Sigmoid colon (tissue), 4 donors: ENCODE measurements at regions not wholly inside any gene's neighbourhood (a gene's known extent, or its start where the extent isn't known, plus 50 kb on each side); places are given as distances from the start of the nearest gene placed in this dataset.

ENCODE experiments used
- CTCF ChIP-seq, 4 experiments: fragments of 450-650 bp in 3 of 4; fragments of 200-600 bp in 1 of 4; IDR thresholded peaks; one replicate each; pipeline ENCODE4 v1.5.1; 2016 to 2019; ENCODE audit warnings: antibody characterized with exemption in 4 of 4, mild to moderate bottlenecking in 3 of 4, moderate library complexity in 2 of 4
- EP300 ChIP-seq, 4 donors: sonication (generic); formaldehyde crosslinking; IDR thresholded peaks; one replicate each; pipeline ENCODE4 v1.6.1; 2017; ENCODE audit warnings: antibody characterized with exemption in 4 of 4
- POLR2A ChIP-seq, 2 donors: fragments of 450-650 bp; IDR thresholded peaks; one replicate each; pipeline ENCODE4 v1.6.1; 2016; ENCODE audit warnings: antibody characterized with exemption in 2 of 2, mild to moderate bottlenecking in 2 of 2, moderate library complexity in 2 of 2

DNA sequence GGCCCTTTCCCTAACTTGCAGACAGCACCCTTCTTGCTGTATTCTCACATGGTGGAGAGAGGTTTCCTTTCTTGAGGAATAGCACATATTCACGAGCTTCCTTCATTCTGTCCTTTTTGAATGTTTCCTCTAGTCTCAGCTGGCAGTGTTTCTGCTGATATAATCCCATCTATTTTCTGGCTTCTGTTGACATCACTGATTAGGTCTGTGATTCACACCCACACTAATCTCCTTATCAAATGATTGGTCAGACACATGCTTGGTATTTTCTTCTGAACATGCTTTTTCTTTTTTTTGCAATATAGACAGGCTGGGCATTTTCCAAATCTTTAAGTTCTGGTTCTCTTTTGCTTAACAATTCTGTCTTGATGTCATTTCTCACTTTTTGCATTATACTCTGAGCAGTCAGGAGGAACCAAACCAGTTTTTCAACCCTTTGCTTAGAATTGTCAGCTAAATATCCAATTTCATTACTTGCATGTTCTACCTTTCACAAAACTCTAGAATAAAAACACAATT lies 65.4 kb downstream of the OXSM start:
- no peak for TF ChIP-seq CTCF (IDR thresholded peaks at IDR 0.05)
- TF ChIP-seq EP300 (IDR thresholded peaks at IDR 0.05), result no peak
- no peak for TF ChIP-seq POLR2A (IDR thresholded peaks at IDR 0.05)
